ENCODE measurements at regions not wholly inside any gene's neighbourhood (a gene's known extent, or its start where the extent isn't known, plus 50 kb on each side); places are given as distances from the start of the nearest gene placed in this dataset.
A peak's percentile ranks its signal among the peaks of the same experiment; 100 is the strongest.
"Not testable (repeated sequence)": the region's sequence is repeated elsewhere in the genome, so short reads cannot be mapped to it uniquely, and the experiment has no call there.

DNA sequence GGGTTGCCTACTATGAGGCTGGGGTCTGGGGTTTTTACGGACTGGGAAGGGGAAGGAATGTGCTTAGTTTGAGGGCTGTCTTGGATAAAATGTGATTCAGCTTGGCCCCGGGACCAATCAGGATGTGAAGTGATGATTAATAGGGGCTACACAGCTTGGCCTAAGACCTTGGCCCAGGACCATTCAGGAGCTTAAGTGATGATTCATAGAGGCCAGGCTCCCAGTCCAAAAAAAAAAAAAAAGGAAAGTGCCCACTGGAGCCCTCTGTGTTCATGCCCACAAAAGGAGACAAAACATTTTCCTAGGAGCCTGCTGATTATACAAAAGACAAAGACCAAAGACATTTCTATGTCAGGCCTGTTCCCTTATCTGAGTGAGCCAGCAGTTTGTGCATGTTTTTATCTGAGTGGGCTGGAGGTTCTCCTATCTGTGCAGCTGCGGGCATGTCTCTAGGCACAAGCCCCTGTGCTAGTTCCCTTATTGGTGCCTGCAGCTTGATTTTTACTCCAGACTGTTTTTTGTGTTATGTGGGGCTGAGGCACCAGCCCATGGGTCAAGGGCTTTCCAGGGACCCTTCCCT lies 898.2 kb upstream of the GOT2 start:
- peak; percentile 93 for DNase-seq (ENCODE audit: low read depth)

DNA sequence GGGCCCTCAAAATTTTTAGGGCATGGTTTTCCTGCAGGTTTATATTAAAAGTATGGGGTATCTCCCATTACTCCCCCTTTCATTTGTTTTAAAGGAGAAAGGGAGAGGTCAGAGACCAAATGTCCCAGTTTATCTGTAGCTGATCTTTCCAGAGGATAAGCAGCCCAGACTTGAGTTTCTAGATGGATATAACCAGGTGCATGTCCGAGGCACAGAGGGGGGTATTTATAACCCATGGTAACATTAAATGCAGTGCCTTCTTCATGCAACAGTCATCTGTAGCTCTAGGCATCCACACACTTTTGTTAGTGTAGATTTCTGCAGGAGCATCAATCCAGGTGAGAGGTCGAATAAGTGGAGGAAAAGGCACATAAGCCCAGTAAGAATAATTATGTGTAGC lies 890.3 kb upstream of the GOT2 start:
- not testable (repeated sequence) for DNase-seq (ENCODE audit: low read depth)

DNA sequence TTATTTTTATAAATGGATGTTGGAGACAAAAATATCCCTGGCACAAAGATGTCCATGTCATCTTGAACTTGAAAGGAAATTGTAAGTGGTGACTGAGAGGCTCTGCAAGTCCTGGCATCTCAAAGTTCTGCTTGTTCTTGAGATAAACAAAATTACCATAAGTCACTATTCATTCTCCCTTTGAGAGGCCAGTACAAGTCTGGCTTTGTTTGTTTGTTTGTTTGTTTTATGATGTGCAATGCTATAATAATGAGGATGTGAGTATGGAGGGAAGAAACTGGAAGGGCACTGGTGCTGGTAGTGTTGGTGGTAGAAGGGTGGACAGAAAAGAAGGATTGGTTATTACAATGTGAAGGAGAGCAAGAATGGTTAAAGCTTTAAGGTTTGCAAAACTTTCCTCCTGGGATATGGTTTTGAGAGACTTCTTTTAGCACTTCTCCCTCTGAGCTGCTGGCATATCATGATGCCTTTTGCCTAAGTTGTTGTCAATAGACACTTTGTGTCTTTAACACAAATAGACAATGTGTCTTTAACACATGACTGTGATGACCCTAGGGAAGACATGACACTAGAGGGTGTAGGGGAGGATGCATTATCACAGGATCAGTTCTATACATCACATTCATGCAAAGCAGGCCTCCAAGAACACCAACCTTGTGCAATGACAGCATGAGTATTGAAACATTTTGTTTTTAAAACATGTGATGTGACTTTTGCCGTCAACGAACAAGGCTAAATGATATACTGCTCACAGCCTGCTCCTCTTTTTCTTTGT lies 880.5 kb upstream of the GOT2 start:
- DNase-seq (ENCODE audit: low read depth): no peak

DNA sequence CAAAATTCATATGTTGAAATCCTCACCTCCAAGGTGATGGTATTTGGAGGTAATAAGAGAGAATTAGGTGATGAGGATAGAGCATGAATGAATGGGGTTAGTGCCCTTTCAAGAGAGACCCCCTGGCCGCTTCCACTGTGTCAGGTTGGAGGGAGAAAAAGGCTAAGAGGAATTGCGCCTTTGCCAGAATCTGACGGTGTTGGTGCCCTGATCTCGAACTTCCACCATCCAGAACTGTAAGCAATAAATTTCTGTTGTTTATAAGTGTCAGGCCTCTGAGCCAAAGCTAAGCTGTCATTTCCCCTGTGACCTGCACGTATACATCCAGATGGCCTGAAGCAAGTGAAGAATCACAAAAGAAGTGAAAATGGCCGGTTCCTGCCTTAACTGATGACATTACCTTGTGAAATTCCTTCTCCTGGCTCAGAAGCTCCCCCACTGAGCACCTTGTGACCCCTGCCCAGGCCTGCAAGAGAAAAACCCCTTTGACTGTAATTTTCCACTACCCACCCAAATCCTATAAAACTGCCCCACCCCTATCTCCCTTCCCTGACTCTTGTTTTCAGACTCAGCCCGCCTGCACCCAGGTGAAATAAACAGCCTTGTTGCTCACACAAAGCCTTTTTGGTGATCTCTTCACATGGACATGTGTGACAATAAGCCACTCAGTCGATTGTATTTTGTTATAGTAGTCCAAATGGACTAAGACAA lies 878.9 kb upstream of the GOT2 start:
- DNase-seq (ENCODE audit: low read depth): not testable (repeated sequence)

DNA sequence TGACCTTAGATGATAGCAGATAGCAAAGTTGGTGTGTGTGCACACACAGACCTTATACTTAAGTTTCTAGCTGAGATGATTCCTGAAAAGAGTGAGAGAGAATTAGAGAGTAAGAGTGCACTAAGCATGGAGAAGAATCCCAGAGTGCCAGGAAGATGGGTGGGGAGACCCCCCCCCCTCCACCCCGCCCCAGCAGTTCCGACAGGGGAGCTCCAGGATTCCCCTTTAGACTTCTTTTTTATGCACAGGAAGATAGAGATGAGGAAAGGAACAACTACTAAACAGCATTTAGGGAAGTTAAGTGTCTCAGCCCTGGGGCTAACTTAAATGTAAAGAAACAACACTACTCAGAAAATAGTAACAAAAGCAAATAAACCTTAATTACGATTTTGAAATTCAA lies 878.0 kb upstream of the GOT2 start:
- no peak for DNase-seq (ENCODE audit: low read depth)

DNA sequence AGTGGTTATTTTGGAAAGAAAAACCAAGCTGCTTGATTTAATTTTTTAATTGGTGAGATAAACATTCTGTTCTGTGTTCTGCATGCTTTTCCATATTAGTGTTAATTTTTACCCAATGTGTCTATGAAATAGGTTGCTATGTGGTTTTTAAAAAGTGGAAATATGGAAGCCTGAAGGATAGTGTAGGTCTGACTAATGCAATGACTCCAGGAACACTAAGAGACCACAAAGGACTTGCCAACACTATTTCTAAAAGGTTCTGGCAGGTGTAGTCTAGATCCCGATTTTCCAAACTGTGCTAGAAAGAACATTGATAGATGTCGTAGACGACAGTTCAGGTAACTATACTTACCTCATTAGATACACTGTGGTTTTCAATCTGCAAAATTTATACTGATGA lies 877.4 kb upstream of the GOT2 start:
- no peak for DNase-seq (ENCODE audit: low read depth)

DNA sequence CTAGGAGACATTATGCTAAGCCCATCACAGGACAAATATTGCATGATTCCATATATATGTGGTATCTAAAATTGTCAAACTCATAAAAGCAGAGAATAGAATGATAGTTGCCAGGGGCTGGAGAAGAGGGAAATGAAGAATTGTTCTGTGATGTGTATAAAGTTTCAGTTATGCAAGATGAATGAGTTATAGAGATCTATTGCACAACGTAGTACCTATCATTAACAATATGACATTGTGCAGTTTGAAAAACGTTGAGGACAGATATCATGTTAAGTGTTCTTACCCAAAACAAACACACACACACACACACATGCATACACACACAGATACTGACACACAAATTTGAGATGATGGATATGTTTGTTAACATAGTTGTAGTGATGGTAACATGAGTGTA lies 871.6 kb upstream of the GOT2 start:
- no peak for DNase-seq (ENCODE audit: low read depth)

DNA sequence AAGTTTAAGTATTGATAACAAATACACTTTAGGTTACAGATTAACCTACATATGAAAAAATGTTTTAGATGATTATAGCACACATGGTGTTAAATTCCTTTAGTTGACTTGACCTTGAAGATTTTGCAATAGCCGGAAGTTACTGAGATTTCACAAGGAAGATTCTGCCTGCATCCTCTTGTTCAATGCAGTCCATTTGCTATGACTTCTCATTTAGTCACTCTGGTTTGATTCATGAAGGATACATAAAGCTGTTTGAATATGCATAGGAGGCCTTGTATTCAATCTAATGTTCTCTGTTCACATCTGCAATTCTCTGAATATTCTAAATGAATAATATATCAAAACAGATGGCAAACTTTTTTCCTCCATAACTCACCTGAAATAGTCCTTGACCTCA lies 870.2 kb upstream of the GOT2 start:
- peak; percentile 57 for DNase-seq (ENCODE audit: low read depth)

DNA sequence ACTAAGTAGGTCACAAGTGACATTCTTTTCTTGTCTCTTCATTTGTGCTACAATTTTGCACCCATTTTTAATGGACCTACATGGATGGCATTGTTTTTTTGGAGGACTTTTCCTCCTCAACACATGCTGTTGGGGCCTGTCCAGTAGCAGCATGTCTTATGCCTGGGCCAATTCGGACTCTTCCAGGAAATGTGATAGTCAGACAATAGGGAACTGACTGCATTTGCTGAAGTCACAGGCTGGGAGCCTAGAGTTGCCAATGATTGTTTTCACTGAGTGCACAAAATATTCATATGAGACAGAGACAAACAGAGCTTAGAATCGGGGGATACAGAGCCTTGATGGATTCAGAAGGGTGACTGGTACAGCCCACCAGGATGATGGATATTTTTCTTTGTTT lies 867.3 kb upstream of the GOT2 start:
- DNase-seq (ENCODE audit: low read depth): no peak

DNA sequence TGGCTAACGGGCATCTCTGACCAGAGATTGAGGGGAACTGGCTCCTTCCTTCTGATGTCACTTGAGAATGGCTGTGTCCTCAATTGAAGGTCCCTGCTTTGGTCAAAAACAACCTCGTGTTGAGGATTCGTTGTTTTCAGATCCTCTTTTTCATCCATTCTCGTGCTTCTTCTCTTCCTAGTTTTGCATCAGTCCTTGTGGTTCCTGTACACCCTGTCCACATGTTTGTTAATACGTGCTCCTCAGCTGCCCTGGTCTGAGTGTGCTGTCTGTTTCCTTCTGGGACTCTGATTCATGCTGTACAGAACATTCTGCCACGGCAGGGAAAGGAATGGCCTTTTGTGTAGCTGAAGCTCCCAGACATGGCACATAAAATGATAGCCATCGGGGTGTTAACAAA lies 863.2 kb upstream of the GOT2 start:
- DNase-seq (ENCODE audit: low read depth): peak; percentile 68

DNA sequence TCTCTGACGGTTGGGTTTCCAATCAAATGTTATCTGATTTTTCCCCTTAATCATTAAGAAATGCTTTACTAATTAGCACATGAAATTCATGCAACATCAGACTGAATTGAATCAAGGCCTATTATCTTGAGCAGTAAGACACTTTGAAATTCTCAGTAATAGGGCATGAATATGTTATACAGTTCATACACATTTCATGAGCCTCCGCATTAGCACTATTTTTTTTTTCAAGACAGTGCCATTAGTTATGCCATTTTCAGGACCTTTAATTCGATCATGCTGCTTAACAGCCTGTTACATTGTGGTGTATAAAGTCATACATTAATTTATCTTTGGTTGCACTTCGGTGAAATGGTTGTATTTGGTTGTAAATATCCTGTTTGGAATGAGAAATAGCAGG lies 862.6 kb upstream of the GOT2 start:
- no peak for DNase-seq (ENCODE audit: low read depth)

DNA sequence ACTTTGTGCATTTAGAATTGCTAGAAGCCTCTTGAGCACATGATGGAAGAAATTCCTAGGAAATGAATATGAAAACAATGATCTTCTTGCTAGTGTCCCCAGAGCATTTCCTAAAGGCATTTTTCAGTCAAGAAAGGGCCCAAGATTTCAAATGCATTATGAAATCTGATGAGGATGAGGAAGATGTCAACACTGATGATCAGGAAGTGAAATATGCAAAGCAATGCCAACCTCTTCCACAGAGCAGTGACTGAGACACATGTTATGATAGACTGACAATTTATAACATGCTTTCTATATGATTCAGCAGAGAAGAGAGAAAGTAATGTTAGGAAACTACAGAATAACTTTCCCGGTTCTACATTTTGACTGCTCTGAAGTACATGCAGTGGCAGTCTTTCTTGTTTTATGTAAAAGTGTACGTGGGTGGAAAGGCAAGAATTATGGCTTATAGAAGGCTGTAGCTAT lies 859.1 kb upstream of the GOT2 start:
- peak; percentile 93 for DNase-seq (ENCODE audit: low read depth)

DNA sequence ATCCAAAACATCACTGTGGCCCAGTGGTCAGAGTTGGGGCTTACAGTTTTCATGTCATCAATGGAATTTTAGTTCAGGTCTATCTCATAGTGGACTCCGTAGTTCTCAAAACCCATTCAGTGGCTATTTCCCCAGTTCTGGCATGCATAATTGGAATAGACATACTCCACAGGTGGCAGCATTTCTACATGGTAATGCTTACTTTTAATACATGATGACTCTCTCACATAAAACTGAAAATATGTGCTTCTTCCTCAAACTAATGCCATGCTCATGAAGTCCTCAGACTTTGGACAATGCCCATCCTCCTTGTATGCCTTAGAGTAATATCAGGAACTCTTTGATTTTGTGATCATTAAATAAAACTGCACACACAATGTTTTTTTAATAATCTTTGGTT lies 857.4 kb upstream of the GOT2 start:
- peak; percentile 65 for DNase-seq (ENCODE audit: low read depth)

DNA sequence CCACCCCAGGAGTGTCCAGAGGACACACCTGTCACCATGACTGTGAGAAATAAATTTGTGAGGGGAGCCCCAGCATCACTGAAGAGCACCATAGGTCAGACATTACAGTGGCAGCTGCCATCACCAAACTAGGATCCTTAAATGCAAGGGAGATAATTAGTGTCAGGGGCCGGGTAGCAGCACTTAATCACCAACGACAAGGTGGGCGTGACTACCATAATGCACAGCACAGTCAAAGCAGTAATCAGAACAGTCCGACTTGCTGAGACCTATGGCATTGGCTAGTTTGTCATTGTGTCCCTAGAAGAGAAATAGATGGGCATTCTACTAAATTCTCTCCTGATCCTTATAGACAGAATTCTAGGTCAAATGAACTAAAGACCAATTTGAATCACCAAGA lies 856.7 kb upstream of the GOT2 start:
- no peak for DNase-seq (ENCODE audit: low read depth)

DNA sequence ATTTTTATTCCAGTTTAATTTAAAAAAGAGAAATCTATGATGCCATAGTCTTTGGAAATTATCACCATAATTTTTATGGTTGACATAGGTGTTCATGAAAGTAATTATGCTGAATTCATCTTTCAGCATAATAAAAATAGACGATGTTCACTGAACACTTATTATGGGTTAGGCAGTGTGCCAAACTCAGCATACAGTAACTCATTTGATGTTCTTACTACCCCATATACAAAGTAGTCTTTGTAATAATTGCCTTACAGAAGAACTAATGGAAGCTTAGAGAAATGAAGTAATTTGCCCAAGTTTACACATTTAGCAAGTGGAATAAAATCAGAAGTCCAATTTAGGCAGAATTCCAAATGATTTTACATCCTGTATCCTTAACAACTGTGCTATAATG lies 852.2 kb upstream of the GOT2 start:
- DNase-seq (ENCODE audit: low read depth): no peak

DNA sequence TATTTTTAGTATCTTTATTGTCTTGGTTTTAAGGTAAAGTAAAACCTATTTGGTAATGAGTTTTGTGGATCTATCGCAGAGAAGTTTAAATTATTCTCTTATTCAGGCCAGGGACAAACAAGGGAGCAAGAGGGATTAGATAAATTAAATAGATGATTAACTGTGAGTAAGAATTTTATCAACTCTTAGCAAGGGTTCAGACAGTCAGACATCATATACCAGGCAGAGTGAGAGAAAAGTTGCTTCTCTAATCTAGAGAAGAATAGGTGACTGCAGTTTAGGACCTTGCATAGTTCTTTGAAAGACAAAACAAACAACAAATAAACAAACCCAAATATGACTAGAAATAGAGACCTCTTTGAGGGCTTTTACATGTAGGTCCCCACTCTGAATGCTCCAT lies 840.2 kb upstream of the GOT2 start:
- no peak for DNase-seq (ENCODE audit: low read depth)

DNA sequence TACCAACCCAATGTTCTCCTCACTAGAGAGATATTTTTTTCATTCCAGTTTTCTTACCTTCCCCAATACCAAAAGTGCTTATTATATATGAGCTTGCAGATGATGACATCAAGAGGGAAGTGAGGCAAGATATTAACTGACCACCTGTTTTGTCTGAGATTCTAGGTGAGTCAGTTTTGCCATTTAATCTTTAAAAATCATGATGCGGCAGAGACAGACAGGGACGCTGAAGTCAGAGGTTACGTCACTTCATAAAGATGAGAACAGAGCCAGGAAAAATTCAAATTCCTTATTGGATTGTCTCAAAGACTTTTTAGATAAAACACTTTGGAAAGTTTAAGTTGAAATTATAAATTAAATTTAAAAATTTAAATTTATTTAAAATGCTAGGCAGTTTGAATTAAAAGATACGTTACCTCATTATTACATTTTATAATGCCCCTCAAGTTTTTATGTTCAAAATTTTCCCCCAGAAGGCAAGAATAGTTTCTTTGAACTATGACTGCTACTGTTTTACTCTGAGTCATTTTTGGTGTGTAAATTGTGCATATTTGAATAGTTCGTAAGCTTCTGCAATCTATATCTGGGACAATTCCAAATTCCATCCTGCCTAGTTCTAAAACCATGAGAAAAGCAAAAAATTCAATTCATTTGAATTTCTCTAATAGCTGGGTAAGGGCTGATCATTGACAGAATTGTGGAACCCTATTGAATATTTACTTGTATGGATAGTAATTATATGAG lies 839.6 kb upstream of the GOT2 start:
- DNase-seq (ENCODE audit: low read depth): peak; percentile 89

DNA sequence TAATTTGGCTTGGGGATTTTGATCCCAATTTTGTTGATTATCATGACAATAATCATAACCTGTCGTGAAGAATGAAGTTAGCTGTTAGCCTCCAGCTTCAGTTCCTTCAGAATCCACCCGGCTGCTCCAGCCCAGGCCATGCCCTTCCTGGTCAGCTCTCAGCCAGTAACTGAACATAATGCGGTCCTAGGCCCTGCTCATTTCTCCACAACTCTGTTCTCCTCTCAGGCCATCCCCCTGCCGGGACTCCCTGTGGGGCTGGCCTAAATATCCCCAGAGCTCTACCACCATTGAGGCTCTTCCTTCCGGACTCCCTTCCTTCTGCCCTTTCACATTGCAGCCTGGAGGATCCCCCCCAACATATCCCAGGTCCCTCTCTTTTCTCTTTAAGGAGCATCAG lies 833.4 kb upstream of the GOT2 start:
- no peak for DNase-seq (ENCODE audit: low read depth)

DNA sequence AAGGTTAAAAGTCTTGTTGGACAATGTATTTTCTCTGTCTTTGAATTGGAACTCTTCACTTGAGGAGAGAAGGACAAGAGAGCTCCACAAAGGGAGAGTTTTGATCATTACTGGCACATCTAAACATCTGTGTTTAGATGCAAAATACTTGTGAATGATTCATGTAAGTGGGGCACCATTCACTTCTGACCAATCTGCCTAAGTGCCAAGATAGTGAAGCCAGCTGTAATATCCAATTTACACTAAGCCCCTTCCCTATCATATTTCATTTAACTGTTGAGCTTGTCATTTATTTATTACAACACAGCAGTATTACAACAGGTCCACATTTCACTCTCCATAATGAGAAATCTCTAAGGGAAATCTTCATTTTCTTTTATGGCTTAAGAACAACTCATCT lies 832.3 kb upstream of the GOT2 start:
- no peak for DNase-seq (ENCODE audit: low read depth)

DNA sequence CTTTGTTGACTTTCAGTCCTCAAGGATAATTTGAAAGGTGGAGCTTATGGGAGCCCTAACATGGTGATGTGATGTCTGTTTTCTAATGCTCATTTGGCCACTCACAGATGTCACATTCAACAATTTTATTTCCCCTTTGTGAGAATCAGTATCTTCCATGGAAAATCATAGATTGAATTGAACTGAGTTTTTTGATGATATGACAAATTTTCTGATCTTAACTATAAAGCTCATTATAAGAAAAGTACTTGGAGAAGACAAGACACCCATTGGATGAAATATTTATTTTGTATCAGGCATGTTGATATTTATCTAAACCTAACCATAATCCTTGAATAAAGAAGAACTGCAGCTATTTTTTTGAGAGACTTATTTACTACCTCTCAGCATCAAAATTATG lies 824.6 kb upstream of the GOT2 start:
- no peak for DNase-seq (ENCODE audit: low read depth)

DNA sequence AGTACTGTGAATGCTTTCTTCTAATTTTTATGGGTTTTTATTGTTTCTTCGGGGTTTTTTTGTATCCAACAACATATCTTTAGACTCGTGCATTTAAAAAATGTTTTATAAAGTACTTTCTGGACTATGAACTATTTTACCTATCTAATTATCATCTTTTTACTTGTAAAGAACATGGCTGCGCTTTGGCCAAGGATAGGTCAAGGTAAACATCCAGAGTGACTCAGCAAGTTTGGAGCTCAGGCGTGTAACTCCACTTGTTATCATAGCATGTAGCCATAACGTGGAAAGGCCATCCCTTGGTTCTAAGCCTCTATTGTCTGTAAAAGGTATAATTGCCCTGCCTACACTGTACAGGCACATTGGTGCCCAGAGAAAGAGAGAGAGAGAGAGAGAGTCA lies 818.0 kb upstream of the GOT2 start:
- no peak for DNase-seq (ENCODE audit: low read depth)

DNA sequence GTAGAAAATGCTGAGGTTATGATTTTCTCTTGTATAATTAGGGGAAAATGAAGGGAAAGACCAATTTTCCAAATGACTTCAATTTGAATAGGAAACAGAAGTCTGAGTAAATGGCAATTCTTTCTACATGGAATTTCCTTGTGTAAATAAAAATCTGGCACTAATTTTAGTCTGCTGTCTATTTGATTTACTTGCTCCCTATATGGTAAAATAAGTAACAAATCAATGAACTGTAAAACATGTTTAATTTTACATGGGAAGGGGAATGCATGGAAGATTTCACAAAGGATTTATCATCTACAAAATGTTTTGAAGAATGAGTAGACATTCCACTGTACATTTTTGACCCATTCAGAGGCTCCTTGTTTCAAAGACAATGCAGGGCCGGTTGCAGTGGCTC lies 811.6 kb upstream of the GOT2 start:
- DNase-seq (ENCODE audit: low read depth): peak; percentile 34

DNA sequence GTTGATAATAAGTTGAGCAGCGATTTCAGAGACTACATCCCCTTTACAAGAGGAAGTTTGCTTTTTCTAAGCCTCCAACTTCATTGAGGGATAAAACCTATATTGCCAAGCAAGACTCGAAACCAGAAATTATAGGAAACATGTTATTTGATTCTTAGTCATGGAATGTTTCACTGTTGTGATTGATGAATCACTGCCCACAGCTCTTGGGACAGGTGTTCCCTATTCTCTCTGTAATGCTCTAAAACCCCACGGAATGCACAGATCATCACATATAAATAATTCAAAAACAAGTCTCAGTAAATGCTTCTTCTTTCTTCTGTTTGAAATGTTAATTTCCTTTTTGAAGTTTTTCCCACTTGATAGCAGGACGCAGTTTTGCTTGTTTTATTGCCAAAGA lies 809.5 kb upstream of the GOT2 start:
- peak; percentile 64 for DNase-seq (ENCODE audit: low read depth)
